B cell (primary cell): ENCODE measurements at regions not wholly inside any gene's neighbourhood (a gene's known extent, or its start where the extent isn't known, plus 50 kb on each side); places are given as distances from the start of the nearest gene placed in this dataset.

Experiments
- EZH2 ChIP-seq: IDR thresholded peaks from 2 replicates; pipeline ENCODE4 v1.6.1; 2012; ENCODE audit warnings: borderline replicate concordance, low read depth, mild to moderate bottlenecking, moderate library complexity, low read length; ENCODE audit not compliant: insufficient read depth, poor library complexity, severe bottlenecking
- TF ChIP-seq, protein P1 (sequence below): fragments of 200-600 bp; IDR thresholded peaks from one replicate; pipeline ENCODE4 v1.8.0; 2022; ENCODE audit warnings: antibody characterized with exemption, mild to moderate bottlenecking

DNA sequence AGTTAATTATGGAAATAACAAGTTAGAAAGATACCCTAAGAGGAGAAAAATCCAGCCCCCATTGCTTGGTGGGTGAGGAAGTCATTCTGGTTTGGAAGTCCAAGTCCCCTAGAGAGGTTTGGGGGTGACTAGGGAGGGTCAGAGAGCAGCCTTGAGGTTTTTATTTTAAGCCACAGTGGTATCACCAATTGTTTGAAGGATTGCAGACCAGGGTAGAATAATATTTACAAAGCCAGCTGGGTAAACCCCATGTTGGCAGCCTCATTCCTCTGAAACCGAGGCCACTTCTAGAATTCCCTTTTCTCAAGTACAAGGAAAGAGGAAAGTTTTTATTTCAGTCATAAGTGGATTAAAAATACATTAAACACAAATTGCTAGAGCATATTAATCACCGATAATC lies 99.7 kb downstream of the TMEM170B start:
- TF ChIP-seq, protein P1, sequence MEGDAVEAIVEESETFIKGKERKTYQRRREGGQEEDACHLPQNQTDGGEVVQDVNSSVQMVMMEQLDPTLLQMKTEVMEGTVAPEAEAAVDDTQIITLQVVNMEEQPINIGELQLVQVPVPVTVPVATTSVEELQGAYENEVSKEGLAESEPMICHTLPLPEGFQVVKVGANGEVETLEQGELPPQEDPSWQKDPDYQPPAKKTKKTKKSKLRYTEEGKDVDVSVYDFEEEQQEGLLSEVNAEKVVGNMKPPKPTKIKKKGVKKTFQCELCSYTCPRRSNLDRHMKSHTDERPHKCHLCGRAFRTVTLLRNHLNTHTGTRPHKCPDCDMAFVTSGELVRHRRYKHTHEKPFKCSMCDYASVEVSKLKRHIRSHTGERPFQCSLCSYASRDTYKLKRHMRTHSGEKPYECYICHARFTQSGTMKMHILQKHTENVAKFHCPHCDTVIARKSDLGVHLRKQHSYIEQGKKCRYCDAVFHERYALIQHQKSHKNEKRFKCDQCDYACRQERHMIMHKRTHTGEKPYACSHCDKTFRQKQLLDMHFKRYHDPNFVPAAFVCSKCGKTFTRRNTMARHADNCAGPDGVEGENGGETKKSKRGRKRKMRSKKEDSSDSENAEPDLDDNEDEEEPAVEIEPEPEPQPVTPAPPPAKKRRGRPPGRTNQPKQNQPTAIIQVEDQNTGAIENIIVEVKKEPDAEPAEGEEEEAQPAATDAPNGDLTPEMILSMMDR: no peak
- TF ChIP-seq EZH2: no peak
